DND-41 (cell line): ENCODE measurements at regions not wholly inside any gene's neighbourhood (a gene's known extent, or its start where the extent isn't known, plus 50 kb on each side); places are given as distances from the start of the nearest gene placed in this dataset.

Experiments
- ATAC-seq: fragments of 200-7000 bp; cut with Tn5 transposase; 3 replicates; pipeline ENCODE4 v1.9.1; 2021; ENCODE audit warnings: low read depth; ENCODE audit not compliant: insufficient read depth
- DNase-seq: peaks from one replicate; pipeline ENCODE4 v3.0.0-alpha.2; 2020
- H2AFZ ChIP-seq: 2 replicates; pipeline ENCODE4 v1.6.0; 2012; ENCODE audit warnings: low read depth, low read length
- H3K27ac ChIP-seq: 2 replicates; pipeline ENCODE4 v1.5.1; 2012; ENCODE audit warnings: low read length, inconsistent platforms
- H3K27me3 ChIP-seq: fragments of 200-600 bp; sonication (generic); 2 replicates; pipeline ENCODE4 v1.6.0; 2012; ENCODE audit warnings: low read length, mild to moderate bottlenecking, inconsistent platforms; ENCODE audit not compliant: insufficient read depth, poor library complexity
- H3K36me3 ChIP-seq: 2 replicates; pipeline ENCODE4 v1.5.1; 2012; ENCODE audit warnings: low read length, inconsistent platforms; ENCODE audit not compliant: insufficient read depth
- H3K4me1 ChIP-seq: 2 replicates; pipeline ENCODE4 v1.5.1; 2012; ENCODE audit warnings: mild to moderate bottlenecking, low read length; ENCODE audit not compliant: insufficient read depth
- H3K4me2 ChIP-seq: 2 replicates; pipeline ENCODE4 v1.6.0; 2012; ENCODE audit warnings: mild to moderate bottlenecking, moderate library complexity, low read length, inconsistent platforms; ENCODE audit not compliant: insufficient read depth
- H3K4me3 ChIP-seq, 2 experiments: fragments of 200-600 bp in 1 of 2; shearing (Covaris generic) in 1 of 2; 2 replicates each; pipeline ENCODE4 v1.5.1; 2012 to 2016; ENCODE audit warnings: inconsistent platforms in 2 of 2, low read length in 2 of 2, mild to moderate bottlenecking in 2 of 2, low read depth in 1 of 2, moderate library complexity in 1 of 2
- H3K79me2 ChIP-seq: 2 replicates; pipeline ENCODE4 v1.6.0; 2012; ENCODE audit warnings: low read length, inconsistent platforms; ENCODE audit not compliant: insufficient read depth
- H3K9ac ChIP-seq: 2 replicates; pipeline ENCODE4 v1.6.0; 2012; ENCODE audit warnings: low read depth, mild to moderate bottlenecking, inconsistent platforms, low read length, moderate library complexity
- H3K9me3 ChIP-seq: 2 replicates; pipeline ENCODE4 v1.5.1; 2012; ENCODE audit warnings: low read length, moderate library complexity, mild to moderate bottlenecking, inconsistent platforms; ENCODE audit not compliant: insufficient read depth, severe bottlenecking
- H4K20me1 ChIP-seq: 2 replicates; pipeline ENCODE4 v1.6.0; 2012; ENCODE audit warnings: low read length; ENCODE audit not compliant: insufficient read depth
- CTCF ChIP-seq: IDR thresholded peaks from 2 replicates; pipeline ENCODE4 v1.5.1; 2012; ENCODE audit warnings: borderline replicate concordance, low read length, moderate library complexity, mild to moderate bottlenecking; ENCODE audit not compliant: poor library complexity, severe bottlenecking; ENCODE audit errors: extremely low read depth
- EZH2 ChIP-seq: IDR thresholded peaks from 3 replicates; pipeline ENCODE4 v1.6.1; 2012; ENCODE audit warnings: borderline replicate concordance, low read depth, mild to moderate bottlenecking, moderate library complexity, low read length, inconsistent platforms; ENCODE audit not compliant: severe bottlenecking

GRCh38 chr6:125415913-125416312, 114.1 kb upstream of the HDDC2 start:
- TF ChIP-seq CTCF (no peak), EZH2 (no peak)
- Histone ChIP-seq H3K79me2 (no peaks in the 10 kb centered on the region), H3K36me3 (no peaks in the 10 kb centered on the region), H3K9ac (no peak overlapping the region), H2AFZ (no peak overlapping the region), H3K4me3 (no peak overlapping the region), H3K9me3 (no peaks in the 10 kb centered on the region), H3K4me1 (no peaks in the 10 kb centered on the region), H3K27ac (no peak overlapping the region), H4K20me1 (no peaks in the 10 kb centered on the region), H3K27me3 (no peaks in the 10 kb centered on the region), H3K4me2 (no peak overlapping the region)
- ATAC-seq (no peak), DNase-seq (no peak)

- no peak overlapping the region for H3K4me2 ChIP-seq
- H3K79me2 ChIP-seq, result no peaks in the 10 kb centered on the region
- H3K27me3 ChIP-seq, result no peaks in the 10 kb centered on the region
- no peaks in the 10 kb centered on the region for H3K36me3 ChIP-seq
- H3K27ac ChIP-seq, result no peak overlapping the region
- H3K4me3 ChIP-seq, result no peak overlapping the region
- H4K20me1 ChIP-seq, result no peaks in the 10 kb centered on the region
- no peaks in the 10 kb centered on the region for H3K9me3 ChIP-seq
- no peaks in the 10 kb centered on the region for H3K4me1 ChIP-seq
- ATAC-seq (no peak), DNase-seq (no peak)
- H3K9ac ChIP-seq, result no peak overlapping the region
- TF ChIP-seq CTCF (no peak), EZH2 (no peak)
- no peak overlapping the region for H2AFZ ChIP-seq
Measured at GRCh38 chr6:125421836-125422235, 120.1 kb upstream of the HDDC2 start.

GRCh38 chr6:125423047-125423446, 121.3 kb upstream of the HDDC2 start:
- no peak overlapping the region for H3K4me2 ChIP-seq

More at GRCh38 chr6:125423047-125423446, 121.3 kb upstream of the HDDC2 start:
- H2AFZ ChIP-seq, result no peak overlapping the region
- TF ChIP-seq EZH2 (no peak), CTCF (no peak)
- DNase-seq (no peak), ATAC-seq (no peak)
- H3K9ac ChIP-seq, result no peak overlapping the region
- H3K4me1 ChIP-seq, result no peaks in the 10 kb centered on the region
- no peaks in the 10 kb centered on the region for H3K9me3 ChIP-seq
- H3K27me3 ChIP-seq, result no peaks in the 10 kb centered on the region
- no peaks in the 10 kb centered on the region for H4K20me1 ChIP-seq
- no peak overlapping the region for H3K27ac ChIP-seq
- no peak overlapping the region for H3K4me3 ChIP-seq
- no peaks in the 10 kb centered on the region for H3K36me3 ChIP-seq
- no peaks in the 10 kb centered on the region for H3K79me2 ChIP-seq
